Erythroblast (primary cell): ENCODE measurements at regions not wholly inside any gene's neighbourhood (a gene's known extent, or its start where the extent isn't known, plus 50 kb on each side); places are given as distances from the start of the nearest gene placed in this dataset.

Experiments
- GATA1 ChIP-seq: IDR thresholded peaks from 2 replicates; pipeline ENCODE4 v1.6.1; 2011; ENCODE audit warnings: low read depth, mild to moderate bottlenecking, control low read depth, low read length, moderate library complexity
- POLR2A ChIP-seq: IDR thresholded peaks from 2 replicates; pipeline ENCODE4 v1.6.1; 2011; ENCODE audit warnings: mild to moderate bottlenecking, low read length

DNA sequence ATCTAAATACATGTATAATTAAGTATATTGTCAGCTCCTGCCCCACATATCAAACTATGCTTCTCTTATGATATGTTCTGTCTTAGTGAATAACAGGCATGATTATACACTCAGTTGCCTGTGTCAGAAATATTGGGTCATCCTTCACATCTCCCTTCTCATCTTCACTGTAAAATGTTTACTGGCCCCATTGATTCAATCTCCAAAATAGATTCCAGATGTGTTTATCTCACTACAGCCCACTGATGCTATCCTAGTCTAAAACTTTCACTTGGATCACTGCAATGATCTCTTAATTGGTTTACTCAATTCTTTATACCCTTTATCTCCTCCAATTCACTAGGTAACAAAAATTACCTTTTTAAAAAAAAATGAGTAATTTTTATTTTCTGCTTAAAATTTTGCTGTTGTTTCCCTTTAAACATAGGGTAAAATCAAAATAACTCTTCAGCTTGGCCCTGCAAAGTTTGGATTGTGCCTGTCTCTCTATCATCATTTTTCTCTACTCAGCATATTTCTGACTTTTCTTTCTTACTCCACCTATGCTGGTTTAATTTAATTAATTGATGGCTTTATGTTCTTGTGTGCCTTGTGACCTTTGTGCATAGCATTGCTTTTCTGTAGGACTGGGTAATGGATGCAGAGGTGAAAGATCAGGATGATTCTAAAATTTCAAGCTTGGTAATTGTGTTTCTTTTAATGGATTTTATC, 233.9 kb upstream of the FOXP2 start:
- TF ChIP-seq POLR2A (no peak), GATA1 (no peak)
